Pons (tissue), 1 donor: ENCODE measurements at regions not wholly inside any gene's neighbourhood (a gene's known extent, or its start where the extent isn't known, plus 50 kb on each side); places are given as distances from the start of the nearest gene placed in this dataset.

Experiments
- DNase-seq: peaks from one replicate; pipeline ENCODE4 v3.0.0-alpha.2; 2016; ENCODE audit warnings: low spot score

DNA sequence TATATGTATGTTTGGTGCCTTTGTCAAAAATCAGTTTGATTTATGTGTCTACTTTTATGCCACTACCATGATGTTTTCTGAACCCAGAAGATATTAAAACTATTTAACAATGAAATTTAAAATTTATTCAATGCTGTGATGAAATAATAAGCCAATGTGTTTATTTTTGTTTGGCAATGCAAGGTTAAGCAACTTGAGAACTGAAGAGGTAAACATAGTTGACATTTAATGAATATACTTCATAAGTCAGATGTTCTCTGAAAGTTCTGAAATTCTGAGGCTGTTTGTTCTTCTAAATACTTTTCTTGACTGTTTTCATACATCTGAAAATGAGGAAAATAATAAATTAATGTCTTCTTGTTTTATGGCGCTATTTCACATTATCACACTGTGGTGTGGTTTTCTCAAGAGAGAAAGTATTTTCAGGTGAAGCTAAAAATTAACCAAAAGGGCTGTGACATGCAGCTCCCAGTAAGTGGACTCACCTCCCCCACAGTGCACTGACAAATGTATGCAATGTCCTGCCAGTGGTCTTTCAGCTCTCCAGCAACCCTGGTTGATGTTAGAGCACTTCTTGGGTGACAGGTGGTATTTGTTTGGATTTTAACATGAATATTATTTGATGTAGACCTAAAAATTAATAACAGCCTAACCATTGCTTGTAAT lies 863.6 kb upstream of the SALL3 start:
- DNase-seq = no peak

DNA sequence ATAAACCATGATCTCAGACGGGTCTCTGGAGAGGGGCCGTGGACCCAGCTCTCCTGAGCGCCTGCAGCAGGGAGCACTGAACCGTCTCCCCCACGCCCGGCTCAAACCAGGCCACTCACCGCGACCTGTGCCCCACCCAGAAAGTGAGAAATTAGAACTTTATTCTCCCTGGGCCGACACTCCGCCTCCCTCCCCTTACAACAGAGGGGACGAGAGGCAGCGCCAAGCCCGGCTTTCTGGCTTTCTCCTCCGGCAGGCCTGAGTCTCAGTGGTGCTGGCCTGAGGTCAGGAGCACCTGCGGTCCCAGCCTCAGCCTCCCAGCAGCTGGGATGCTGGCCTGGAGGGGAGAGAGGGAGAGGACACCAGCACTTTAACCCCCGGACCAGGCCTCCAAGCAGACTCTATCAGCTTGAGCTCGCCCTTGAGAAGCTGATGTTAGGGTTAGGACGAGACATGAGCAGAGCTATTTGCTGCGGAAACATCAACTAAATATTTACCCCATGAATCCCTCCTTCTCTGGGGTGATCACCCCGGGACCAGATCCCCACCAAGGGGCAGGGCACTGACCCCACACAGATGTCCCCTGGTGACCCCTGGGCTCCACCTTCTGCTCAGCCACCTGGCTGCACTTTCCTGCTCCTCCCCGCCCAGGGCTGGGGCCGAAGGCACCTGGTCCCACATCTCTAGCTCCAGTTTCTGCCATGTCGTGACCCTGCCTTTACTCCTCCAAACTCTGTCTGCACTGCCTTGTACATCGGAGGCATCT lies 856.3 kb upstream of the SALL3 start:
- DNase-seq = no peak

GRCh38 chr18:78123926-78124797 lies 855.5 kb upstream of the SALL3 start:
- no peak for DNase-seq

GRCh38 chr18:78125206-78125896 lies 854.3 kb upstream of the SALL3 start:
- DNase-seq = no peak

GRCh38 chr18:78126106-78126505 lies 853.5 kb upstream of the SALL3 start:
- DNase-seq = no peak

GRCh38 chr18:78126536-78126935 lies 853.1 kb upstream of the SALL3 start:
- DNase-seq = no peak

GRCh38 chr18:78127041-78127440 lies 852.6 kb upstream of the SALL3 start:
- no peak for DNase-seq

DNA sequence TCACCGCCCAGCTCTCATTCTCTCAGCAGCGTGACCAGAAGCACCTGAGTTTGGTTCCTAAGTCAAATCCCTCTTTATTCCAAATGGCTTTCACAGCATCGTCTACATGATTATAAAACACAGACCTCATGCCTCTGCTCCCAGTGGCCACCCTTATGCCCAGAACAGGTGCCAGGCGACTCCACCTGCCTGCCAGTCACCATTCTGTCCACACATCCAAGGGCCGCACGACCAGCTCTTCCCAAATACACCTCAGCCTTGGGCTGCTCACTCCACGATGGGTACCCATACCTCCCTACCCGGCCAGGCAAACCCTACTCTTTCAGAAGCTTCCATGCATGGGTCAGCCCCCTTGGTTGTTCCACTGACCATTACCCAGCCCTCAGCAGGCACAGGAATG lies 851.6 kb upstream of the SALL3 start:
- no peak for DNase-seq

DNA sequence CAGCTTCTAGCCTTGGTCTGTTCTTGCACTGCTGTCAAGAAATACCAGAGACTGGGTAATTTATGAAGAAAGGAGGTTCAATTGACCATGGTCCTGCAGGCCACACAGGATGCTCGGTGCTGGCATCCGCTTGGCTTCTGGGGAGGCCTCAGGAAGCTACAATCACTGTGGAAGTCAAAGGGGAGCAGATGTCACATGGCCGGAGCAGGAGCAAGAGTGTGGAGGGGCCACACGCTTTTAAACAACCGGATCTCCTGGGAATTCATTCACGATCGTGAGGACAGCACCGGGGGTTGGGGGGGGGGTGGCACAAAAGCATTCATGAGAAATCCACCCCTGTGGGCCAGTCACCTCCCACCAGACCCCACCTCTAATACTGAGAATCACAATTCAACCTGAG lies 850.4 kb upstream of the SALL3 start:
- DNase-seq = no peak

DNA sequence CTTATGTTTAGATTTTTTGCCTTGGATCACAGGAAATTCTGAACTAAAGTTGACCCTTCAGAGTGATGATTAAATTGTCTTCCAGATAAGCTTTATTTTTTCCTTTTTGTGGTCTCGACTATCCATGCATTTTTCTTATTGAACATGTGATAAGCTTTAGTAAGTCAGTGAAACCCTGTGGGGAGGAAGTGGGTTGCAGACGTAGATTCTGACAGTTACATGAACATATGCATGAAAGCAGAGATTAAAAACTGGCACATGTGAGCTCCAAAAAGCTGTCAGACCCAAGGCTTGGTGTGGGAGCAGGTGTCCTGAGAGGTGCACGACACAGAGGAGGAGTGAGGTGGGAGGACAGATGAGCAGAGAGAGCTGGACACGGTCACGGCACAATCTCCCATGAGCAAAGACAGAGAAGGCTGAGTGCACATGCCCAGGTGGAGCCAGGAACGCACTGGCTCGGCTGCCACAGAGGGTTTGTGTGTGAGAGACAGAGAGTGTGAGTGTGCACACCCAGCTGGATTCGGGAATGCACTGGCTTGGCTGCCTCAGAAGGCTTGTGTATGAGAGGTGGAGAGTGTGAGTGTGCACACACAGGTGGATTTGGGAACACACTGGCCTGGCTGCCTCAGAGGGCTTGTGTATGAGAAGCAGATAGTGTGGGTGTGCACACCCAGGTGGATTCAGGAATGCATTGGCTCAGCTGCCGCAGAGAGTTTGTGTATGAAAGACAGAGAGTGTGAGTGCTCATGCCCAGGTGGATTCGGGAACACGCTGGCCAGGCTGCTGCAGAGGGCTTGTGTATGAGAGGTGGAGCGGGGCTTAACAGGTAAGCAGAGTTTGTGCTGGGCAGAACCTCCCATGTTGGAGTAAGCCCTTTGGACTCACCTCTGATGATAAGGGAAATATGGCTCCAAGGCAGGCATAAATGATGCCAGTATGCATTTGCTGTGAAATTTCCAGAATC lies 849.1 kb upstream of the SALL3 start:
- no peak for DNase-seq

DNA sequence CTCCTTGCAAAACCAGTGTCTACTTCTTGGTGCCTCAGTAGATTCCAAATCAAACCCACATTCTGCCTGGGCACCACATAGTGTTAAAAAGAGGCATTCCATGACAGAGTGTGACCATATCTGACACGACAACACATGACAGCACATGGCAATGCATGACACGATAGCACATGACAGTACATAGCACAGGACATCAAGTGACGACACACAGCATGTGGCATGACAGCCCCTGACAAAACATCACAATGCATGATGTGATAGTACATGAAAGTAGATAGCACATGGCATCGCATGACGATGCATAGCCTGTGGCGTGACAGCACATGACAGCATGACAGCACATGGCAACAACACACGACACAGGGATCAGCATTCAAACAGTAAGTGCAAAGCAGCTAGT lies 845.9 kb upstream of the SALL3 start:
- no peak for DNase-seq

- peak; percentile 80 for DNase-seq
Observed at GRCh38 chr18:78136986-78137385, 842.6 kb upstream of the SALL3 start.

DNA sequence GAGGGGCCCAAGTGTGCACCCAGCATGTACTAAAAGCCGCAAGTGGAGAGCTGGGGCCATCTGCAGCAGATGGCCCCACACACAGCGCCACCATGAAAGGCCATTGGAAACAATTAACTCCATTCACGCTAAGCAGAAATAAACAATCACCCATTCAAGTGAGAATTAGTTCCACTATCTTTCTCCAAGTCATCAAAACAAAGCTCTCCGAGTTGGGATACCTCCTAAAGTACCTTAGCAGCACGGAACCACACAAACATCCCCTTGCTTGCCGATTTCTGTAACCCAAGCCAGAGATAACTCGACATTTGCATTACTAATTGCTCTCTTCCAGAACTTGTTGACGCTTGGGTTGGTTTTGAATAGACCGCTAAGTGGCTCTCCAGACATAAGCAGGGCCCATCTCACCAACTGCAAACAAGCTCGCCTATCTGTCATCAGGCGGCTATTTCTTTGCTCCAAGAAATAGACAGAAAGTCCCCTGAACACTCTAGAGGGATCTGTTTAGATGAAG lies 840.6 kb upstream of the SALL3 start:
- peak; percentile 85 for DNase-seq

GRCh38 chr18:78140294-78140693 lies 839.3 kb upstream of the SALL3 start:
- DNase-seq = no peak

GRCh38 chr18:78144669-78145068 lies 834.9 kb upstream of the SALL3 start:
- no peak for DNase-seq

DNA sequence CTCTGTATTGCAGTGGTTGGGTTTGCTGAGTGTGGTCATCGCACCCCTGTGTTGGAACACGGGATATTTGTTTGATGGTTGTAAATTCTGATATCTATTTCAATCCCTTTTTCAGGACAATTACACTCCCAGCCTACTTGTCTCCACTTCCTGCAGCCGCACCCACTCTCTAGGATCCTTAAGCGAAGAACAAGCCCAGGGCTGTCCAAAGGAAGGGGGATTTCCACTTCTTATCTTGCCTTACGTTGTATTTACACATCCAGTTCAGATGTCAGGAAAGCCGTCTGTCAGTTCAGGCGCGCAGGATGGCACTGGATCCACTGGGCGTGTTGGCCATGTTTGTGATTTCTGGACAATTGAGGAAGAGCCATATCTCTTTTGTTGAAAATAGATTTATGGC lies 834.5 kb upstream of the SALL3 start:
- DNase-seq = no peak

DNA sequence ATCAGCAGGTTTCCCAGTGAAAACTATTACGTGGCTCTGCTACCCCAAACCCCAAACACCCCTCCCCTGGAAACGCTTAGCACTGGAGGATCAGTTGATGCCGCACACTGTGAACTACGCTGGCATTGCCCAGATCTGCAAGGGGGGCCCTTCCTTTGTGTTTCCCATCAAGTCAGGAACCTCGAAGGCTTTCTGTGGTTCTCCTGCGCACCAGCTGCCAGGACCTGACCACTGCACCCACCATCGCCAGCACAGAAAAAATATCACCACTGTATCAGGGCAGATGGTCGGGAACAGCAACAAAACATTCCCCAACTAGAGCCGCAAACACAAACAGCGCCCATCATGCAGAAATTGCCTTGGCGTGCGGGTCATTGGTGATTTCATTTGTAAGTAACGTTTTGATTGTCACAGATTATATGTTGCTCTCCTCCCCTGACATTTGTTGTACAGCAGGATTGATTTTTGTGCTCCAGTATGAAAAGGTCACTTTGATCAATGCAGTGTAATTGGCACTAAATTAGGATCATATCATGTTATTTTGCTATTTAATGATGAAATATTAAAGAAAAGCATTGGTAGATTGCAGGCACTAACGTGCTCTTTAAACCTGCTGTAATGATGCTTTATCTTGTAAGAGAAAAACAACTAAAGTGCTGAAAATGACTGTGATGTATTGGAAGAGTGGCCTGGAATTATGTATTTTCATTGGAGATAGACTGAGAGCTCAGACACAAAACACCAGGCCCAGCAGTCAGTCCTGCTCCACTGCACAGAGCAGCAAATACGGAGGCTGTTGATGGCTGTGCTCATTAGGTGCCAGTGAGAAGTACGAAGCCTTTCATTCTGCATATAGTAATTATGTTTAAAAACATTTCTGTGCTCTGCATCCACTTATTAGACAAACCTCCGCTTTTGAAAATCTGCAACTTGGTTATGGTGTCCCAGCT lies 833.2 kb upstream of the SALL3 start:
- DNase-seq = no peak

- no peak for DNase-seq
Observed at GRCh38 chr18:78150590-78150989, 829.0 kb upstream of the SALL3 start.

GRCh38 chr18:78151234-78151633 lies 828.4 kb upstream of the SALL3 start:
- DNase-seq = no peak
